Renal cortex interstitium (tissue), 11 donors: ENCODE measurements at regions not wholly inside any gene's neighbourhood (a gene's known extent, or its start where the extent isn't known, plus 50 kb on each side); places are given as distances from the start of the nearest gene placed in this dataset.

ENCODE experiments used
- DNase-seq, 11 donors: peaks; one replicate each; pipeline ENCODE4 v3.0.0-alpha.2; 2013; ENCODE audit warnings: low read depth in 9 of 11, low spot score in 4 of 11; ENCODE audit errors: extremely low read depth in 1 of 11

DNA sequence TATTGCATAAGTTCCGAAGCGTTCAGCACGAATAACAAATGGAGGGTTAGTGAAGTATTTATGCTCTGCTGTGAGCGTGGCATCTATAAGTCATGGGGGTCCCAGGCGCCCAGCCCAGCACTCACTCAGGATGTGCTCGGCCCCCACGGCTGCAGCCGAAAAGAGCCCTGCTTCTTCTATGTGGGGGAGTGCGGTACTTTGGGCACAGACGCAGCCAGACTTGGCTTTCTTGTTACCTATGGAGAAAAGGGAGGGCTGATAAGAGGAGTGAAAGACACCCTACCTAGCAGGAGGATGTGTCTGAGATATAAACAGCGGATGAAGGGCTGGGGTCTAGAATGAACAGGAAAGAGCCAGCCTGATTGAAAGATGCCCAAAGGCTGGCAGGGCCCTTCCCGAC, 51.4 kb downstream of the MRPL36 start:
- DNase-seq = no peak

- DNase-seq = no peak
Observed at GRCh38 chr5:1747803-1748085, 51.9 kb downstream of the MRPL36 start.

- no peak for DNase-seq
Observed at GRCh38 chr5:1747079-1747802, 52.4 kb downstream of the MRPL36 start.

- DNase-seq = no peak
Observed at GRCh38 chr5:1746371-1747078, 53.1 kb downstream of the MRPL36 start.

DNA sequence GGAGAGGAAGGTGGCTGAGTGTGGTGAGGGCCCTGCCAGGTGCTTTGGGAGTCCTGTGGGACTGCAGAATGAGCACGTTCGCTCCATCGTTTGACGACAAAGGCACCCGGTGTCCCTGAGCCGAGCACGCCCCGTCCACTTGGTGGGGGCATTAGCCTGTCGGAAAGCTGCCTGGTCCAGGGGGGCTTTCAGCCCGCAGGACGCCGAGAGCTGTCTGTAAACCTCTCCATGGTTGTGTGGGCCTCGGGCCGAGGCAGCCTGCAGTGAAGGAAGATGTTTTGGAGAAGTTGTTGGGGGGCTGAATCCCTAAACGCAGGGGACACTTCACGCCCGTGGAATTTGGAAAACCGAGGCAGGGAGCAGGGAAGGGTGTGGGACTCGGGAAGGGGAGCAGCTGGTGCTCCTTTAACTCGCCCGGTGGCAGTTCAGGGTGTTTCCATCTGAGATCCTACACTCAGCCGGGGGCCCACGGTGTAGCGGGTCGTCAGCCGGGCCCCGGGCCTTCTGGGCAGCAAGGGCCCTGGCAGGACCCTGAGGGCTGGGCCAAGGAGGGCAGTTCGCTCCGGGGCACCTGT, 53.8 kb downstream of the MRPL36 start:
- DNase-seq = no peak

GRCh38 chr5:1745123-1745795, 54.4 kb downstream of the MRPL36 start:
- DNase-seq = no peak

DNA sequence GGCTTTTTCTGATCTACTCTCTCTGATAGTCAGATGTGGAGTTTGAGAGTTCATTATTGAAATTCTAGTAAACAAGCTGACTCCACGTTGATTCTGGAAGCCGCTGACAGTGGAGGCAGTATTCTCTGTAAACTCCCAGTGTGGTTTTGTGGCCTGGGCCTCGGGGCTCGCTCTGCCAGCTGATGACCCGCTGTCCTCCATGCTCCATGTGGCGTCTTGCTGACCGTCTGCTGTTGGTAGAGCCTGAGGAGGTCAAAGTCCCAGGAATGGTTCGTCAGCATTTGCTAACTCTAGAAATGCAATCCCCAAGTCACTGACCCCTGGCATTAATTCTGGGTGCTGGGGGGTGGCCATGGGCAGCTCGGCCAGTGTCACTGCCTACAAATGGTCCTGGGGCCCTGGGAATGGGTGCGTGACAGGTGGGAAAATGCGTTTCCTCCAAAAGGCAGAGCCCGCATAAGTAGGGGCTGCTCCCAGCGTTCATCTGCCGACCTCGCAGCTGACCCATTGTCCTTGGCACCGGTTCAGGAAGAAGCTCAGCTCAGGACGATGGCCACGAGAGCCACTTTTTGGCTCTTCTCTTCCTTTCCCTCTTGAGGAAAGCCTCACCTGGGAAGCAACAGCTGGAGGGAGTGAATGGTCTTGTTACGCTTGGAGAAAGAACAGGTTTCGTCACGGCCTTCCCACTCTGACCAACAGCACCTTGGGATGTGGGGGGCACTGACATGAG, 55.1 kb downstream of the MRPL36 start:
- no peak for DNase-seq

DNA sequence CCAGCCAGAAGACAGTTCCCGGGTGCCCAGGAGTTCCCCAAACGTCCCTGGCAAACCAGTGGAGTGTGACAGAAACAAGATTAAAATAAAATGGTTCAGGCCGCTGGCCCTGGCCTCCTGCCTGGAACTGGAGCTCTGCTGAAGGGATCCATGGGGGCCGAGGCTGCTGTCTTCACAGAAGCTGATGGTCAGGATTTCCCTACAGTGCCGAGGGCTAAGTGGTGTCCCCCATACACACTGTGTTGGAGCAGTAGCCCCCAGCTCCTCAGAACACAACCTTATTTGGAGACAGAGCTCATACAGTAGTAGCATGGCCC, 55.9 kb downstream of the MRPL36 start:
- no peak for DNase-seq

DNA sequence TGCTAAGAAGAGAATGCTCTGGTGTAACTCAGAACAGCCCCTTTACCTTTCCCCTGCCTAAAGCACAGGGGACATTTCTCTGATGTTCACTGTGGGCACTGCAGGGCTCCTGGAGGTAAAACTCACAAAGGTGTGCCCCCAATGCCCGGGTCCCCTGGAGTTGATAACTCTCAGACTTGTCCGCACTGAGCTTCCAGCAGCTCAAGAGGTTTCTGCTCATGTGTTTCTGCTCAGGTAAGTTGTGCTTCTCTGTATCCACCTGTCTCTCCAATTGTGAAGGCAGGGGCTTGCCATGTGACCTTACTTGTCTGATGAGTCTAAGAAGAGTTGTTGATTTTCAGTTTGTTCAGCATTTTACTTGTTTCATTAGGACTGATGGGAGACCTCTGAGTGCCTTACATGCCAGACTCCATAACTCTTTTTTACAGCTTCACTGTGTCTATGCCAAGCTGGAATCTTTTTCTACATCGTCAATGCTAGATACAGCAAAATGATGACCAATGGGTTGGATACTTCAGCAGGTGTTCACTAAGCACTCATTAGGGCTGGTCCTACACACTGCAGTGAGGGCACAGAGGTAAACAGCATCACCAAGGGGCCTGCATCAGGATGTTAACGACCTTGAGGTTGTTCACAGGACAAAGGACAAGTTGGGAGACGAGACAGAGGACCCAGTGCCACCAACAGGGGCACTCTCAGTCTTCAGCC, 56.4 kb downstream of the MRPL36 start:
- DNase-seq = no peak

- DNase-seq = no peak
Observed at GRCh38 chr5:1737790-1738405, 61.7 kb downstream of the MRPL36 start.

- no peak for DNase-seq
Observed at GRCh38 chr5:1736889-1737711, 62.5 kb downstream of the MRPL36 start.

- no peak for DNase-seq
Observed at GRCh38 chr5:1736065-1736464, 63.6 kb downstream of the MRPL36 start.

DNA sequence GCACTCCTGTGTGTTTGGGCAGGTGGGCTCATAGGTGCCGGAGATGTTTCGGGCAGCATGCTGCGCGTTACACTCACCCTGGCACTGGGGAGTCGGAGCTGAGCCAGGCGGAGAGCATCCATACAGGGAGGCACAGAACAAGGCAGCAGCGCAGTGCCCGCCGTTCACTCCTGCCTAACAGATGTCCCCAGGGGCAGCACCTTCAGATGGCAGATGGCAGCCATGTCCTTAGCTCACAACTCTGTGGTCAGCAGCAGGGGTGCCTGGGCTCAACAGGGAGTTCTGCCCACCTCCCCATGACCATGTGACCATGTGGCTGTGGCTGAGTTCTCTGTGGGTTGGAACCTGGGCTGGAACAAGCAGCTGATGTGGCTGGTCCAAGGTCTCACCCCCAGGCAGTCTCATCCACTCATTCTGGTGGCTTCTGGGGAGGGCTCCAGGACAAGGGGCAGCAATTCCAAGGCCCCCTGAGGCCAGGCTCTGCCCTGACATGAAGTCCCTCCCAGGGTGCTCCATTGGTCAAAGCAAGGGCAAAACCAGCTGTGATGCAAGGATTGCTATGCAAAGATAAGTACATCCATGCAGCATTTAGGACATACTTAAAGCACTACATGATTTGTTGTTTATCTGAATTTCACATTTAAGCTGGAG, 64.2 kb downstream of the MRPL36 start:
- DNase-seq = no peak

DNA sequence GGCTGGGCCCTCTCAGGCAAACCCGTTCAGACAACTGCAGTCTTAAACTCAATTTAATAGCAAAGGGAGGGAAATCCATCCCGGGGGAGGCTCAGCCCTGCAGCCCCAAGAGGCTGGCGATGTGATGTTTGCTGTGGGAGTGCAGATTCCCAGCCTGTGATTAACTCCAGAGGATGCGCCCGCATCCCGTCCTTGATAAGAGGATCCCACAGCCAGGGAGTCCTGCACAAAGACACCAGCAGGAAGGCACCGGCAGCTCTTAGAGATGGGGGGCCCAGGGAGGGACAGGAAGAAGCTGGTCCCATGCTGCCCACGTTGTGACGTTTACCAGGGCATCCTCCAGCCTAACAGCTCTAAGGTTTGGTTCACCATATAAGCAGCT, 64.7 kb downstream of the MRPL36 start:
- no peak for DNase-seq

GRCh38 chr5:1734271-1734907, 65.2 kb downstream of the MRPL36 start:
- no peak for DNase-seq

- DNase-seq = no peak
Observed at GRCh38 chr5:1733369-1733768, 66.3 kb downstream of the MRPL36 start.

GRCh38 chr5:1732945-1733344, 66.7 kb downstream of the MRPL36 start:
- DNase-seq = no peak
